Fibroblast of lung (primary cell): ENCODE measurements at regions not wholly inside any gene's neighbourhood (a gene's known extent, or its start where the extent isn't known, plus 50 kb on each side); places are given as distances from the start of the nearest gene placed in this dataset.

Experiments
- EZH2 ChIP-seq: IDR thresholded peaks from 2 replicates; pipeline ENCODE4 v1.5.1; 2012; ENCODE audit warnings: low read length, control low read depth, mild to moderate bottlenecking; ENCODE audit errors: missing control alignments
- TF ChIP-seq, protein P1 (sequence below), 2 donors: IDR thresholded peaks in 1 of 2; conservative IDR thresholded peaks in 1 of 2; 1 replicate in 1 of 2; 2 replicates in 1 of 2; pipeline ENCODE4 v1.5.1; 2011 to 2012; ENCODE audit warnings: low read length in 2 of 2, control low read depth in 1 of 2, inconsistent platforms in 1 of 2, low read depth in 1 of 2, mild to moderate bottlenecking in 1 of 2

DNA sequence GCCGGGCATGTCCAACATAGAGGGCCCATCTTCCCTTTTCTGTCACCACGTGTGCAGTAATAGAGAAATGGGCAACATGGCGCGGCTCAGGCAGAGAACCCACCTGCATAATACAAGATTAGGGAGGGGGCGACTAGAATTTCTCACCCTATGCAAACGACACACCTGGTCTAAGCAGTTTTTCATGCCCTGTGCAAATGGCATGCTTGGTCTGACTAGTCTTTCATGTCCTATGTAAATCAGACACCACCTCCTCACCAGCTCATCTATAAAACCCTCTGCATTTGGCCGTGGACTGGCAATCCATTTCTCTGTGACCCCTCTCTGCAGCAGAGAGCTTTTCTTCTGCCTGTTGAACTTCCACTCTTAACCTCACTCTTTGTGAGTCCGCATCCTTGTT, 180.2 kb upstream of the PZP start:
- TF ChIP-seq, protein P1, sequence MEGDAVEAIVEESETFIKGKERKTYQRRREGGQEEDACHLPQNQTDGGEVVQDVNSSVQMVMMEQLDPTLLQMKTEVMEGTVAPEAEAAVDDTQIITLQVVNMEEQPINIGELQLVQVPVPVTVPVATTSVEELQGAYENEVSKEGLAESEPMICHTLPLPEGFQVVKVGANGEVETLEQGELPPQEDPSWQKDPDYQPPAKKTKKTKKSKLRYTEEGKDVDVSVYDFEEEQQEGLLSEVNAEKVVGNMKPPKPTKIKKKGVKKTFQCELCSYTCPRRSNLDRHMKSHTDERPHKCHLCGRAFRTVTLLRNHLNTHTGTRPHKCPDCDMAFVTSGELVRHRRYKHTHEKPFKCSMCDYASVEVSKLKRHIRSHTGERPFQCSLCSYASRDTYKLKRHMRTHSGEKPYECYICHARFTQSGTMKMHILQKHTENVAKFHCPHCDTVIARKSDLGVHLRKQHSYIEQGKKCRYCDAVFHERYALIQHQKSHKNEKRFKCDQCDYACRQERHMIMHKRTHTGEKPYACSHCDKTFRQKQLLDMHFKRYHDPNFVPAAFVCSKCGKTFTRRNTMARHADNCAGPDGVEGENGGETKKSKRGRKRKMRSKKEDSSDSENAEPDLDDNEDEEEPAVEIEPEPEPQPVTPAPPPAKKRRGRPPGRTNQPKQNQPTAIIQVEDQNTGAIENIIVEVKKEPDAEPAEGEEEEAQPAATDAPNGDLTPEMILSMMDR (conservative IDR thresholded peaks at IDR 0.05 in 1 of 2, IDR thresholded peaks at IDR 0.05 in 1 of 2; ENCODE audit: low read depth in 1 of 2, low read length in 2 of 2): no peak
- no peak for TF ChIP-seq EZH2
